GM12872 (cell line): ENCODE measurements at regions not wholly inside any gene's neighbourhood (a gene's known extent, or its start where the extent isn't known, plus 50 kb on each side); places are given as distances from the start of the nearest gene placed in this dataset.
A peak's percentile ranks its signal among the peaks of the same experiment; 100 is the strongest.

Source experiments
- TF ChIP-seq, protein P1 (sequence below): IDR thresholded peaks from 3 replicates; pipeline ENCODE4 v1.5.1; 2011; ENCODE audit warnings: low read depth, mild to moderate bottlenecking, low read length, moderate library complexity; ENCODE audit not compliant: insufficient read depth

DNA sequence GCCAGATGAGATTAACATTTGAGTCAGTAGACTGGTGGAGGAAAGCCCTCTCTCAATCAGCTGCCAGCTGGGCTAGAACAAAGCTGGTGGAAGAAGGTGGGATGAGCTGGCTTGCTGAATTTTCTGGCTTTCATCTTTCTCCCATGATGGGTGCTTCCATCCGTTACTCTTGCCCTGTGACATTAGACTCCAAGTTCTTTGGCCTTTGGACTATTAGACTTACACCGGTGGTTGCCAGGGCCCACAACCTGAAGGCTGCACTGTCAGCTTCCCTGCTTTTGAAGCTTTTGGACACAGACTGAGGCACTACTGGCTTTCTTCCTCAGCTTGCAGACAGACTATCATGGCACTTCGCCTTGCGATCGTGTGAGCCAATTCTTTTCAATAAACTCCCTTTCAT lies 642.7 kb downstream of the TAF11L14 start:
- TF ChIP-seq, protein P1, sequence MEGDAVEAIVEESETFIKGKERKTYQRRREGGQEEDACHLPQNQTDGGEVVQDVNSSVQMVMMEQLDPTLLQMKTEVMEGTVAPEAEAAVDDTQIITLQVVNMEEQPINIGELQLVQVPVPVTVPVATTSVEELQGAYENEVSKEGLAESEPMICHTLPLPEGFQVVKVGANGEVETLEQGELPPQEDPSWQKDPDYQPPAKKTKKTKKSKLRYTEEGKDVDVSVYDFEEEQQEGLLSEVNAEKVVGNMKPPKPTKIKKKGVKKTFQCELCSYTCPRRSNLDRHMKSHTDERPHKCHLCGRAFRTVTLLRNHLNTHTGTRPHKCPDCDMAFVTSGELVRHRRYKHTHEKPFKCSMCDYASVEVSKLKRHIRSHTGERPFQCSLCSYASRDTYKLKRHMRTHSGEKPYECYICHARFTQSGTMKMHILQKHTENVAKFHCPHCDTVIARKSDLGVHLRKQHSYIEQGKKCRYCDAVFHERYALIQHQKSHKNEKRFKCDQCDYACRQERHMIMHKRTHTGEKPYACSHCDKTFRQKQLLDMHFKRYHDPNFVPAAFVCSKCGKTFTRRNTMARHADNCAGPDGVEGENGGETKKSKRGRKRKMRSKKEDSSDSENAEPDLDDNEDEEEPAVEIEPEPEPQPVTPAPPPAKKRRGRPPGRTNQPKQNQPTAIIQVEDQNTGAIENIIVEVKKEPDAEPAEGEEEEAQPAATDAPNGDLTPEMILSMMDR = no peak

DNA sequence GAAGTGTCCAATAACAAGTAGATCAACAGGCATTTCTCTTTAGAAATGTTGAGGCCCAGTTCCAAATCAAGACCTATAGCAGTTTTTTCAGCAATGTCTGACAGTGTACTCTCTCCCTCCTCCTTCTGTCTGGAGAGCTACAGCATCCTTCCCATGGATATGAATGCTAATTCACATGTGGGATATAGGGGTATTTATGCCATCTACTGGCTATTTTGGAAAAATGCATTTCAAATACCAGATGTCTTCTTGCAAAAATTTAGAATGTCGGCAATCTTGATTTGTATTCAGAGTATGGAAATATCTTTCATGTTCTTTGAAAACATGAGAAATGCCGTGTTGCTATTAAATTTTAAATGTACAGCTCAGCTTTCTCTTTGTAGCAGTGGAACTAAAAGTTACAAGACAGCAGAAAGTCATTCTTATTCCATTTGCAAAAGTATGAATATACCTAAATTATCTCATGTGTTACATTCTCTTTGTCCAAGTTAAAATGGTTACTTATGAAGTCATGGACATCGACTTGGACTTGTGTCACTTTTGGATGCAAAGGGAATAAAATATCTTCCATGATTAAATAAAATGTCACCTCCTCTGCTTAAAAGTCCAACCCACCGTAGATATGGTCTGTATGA lies 647.8 kb downstream of the TAF11L14 start:
- TF ChIP-seq, protein P1 = no peak

DNA sequence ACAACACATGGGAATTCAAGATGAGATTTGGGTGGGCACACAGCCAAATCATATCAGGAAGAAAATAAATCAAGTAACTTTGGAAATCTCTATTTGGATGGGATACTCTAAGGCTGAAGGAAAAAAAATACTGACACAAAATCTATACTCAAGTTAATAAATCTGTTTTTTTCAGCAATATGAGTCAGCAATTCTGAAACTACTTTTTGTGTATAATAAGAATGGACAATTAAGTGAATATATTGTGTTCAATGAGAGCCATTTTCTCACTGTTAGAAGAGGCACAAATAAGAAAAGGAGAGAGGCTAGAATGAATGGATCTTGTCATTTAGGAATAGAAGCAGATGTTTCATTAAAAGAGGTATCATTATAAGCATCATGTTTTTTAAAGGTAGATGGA lies 651.0 kb downstream of the TAF11L14 start:
- TF ChIP-seq, protein P1 = no peak

DNA sequence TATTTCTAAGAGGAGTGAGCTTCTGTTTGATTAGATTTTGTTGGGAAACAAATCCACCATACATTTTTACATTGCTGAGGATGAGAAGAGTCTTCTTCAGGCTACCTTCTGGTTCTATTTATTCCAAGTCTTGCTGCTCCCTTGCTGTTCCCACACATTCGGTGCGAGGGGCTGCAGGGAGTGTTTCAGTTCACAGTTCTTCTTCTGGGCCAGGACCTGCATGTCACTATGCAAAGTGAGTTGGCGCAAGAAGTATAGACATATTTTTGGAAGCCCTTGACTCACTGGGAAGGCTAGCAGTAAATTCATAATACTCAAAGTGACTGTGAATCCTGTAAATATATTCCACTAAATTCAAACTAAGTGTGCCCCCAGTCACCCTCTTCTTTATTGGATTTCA lies 657.9 kb downstream of the TAF11L14 start:
- TF ChIP-seq, protein P1 = no peak

DNA sequence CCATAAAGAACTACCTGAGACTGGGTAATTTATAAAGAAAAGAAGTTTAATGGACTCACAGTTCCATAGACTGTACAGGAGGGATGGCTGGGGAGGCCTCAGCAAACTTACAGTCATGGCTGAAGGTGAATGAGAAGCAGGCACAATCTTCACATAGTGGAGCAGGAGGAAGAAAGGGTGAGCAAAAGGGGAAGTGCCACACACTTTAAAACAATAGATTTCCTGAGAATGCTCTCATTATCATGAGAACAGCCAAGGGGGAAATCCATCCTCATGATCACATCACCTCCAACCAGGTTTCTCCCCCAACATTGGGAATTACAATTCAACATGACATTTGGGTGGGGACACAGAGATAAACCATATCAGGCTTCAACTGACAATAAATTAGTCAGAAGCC lies 664.9 kb downstream of the TAF11L14 start:
- TF ChIP-seq, protein P1 = no peak

DNA sequence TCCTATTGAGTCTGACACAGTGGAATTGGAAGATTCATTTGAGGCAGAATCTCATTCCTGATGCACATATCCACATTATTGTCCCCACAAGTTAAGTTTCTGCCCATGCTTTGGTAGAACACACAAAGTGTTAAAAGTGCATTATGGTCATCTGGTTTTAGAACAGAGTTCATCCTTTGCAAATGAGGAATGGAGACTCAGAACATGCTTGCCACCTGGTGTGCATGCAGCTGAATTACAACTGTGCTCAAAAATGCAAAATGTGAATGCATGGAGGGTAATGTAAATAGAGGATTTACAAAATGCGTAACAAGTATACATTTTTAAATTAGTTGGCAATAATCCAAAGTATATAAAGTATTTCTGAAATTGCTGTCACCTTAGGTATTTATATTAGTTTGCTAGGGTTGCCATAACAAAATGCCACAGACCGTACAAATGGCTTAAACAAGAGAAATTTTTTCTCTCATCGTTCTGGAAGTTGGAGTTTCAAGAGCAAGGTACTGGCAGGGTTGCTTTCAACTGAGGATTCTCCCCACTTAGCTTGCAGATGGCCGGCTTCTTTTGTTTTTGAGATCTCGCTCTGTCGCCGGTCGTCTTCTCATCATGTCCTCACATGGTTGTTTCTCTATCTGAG lies 671.1 kb downstream of the TAF11L14 start:
- TF ChIP-seq, protein P1 = peak; percentile 65

DNA sequence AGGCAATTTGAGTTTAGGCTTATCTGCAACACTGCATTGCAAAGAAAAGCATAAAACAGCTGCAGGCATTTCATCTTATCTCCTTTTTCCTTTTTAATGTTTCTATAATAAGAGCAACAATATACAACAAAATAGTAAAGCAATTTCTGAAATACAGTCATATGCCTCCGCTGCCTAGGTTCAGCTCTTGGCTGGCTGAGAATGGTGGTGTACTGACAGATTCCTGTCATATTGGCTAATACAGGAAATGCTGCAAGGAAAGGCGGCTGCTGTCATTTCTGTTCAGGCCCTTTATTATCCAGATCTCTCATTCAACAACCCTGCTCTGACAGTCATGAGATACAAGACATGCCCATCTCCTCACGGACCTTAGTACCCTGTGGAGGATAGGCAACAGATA lies 677.0 kb downstream of the TAF11L14 start:
- TF ChIP-seq, protein P1 = no peak
